ENCODE measurements at regions not wholly inside any gene's neighbourhood (a gene's known extent, or its start where the extent isn't known, plus 50 kb on each side); places are given as distances from the start of the nearest gene placed in this dataset.

- TF ChIP-seq POLR2A (IDR thresholded peaks at IDR 0.05) (no peak), CTCF (IDR thresholded peaks at IDR 0.05) (no peak)
These were observed 576.1 kb downstream of the NOVA1 start for GRCh38 chr14:26021759-26022158.
